NCI-H510A treated with DMSO at 0.1 percent for 48 hours (cell line): ENCODE measurements at regions not wholly inside any gene's neighbourhood (a gene's known extent, or its start where the extent isn't known, plus 50 kb on each side); places are given as distances from the start of the nearest gene placed in this dataset.

Experiments used
- DNase-seq: peaks from one replicate; lab custom pipeline; 2025; lab: John Stamatoyannopoulos, UW

- DNase-seq = no peak
Observed at GRCh38 chr1:43008115-43009060, 49.7 kb upstream of the SLC2A1 start.
